Tibial nerve (tissue), 4 donors: ENCODE measurements at regions not wholly inside any gene's neighbourhood (a gene's known extent, or its start where the extent isn't known, plus 50 kb on each side); places are given as distances from the start of the nearest gene placed in this dataset.

Experiments
- DNase-seq, 2 donors: peaks; one replicate each; pipeline ENCODE4 v3.0.0-alpha.2; 2019; ENCODE audit warnings: low spot score in 2 of 2
- H3K27ac ChIP-seq, 4 donors: fragments of 200-600 bp; sonication (generic) in 3 of 4; one replicate each; pipeline ENCODE4 v1.5.1; 2017 to 2019; ENCODE audit warnings: mild to moderate bottlenecking in 1 of 4
- H3K27me3 ChIP-seq, 2 donors: fragments of 200-600 bp; sonication (generic) in 1 of 2; one replicate each; pipeline versions ENCODE4 v1.5.1 to v1.6.0; 2017 to 2019
- H3K36me3 ChIP-seq, 3 donors: fragments of 200-600 bp; sonication (generic); one replicate each; pipeline ENCODE4 v1.5.1; 2018 to 2019
- H3K4me1 ChIP-seq, 4 donors: fragments of 200-600 bp; sonication (generic) in 3 of 4; one replicate each; pipeline ENCODE4 v1.5.1; 2017 to 2019
- H3K4me3 ChIP-seq, 4 donors: fragments of 200-600 bp; sonication (generic) in 3 of 4; one replicate each; pipeline ENCODE4 v1.5.1; 2017 to 2019; ENCODE audit warnings: mild to moderate bottlenecking in 1 of 4, moderate library complexity in 1 of 4
- H3K9me3 ChIP-seq, 4 donors: fragments of 200-600 bp; sonication (generic) in 3 of 4; one replicate each; pipeline ENCODE4 v1.5.1; 2017 to 2019
- CTCF ChIP-seq, 5 experiments: fragments of 200-600 bp in 3 of 5; fragments of 450-650 bp in 2 of 5; sonication (generic) in 3 of 5; IDR thresholded peaks; one replicate each; pipeline ENCODE4 v1.5.1; 2016 to 2019; ENCODE audit warnings: antibody characterized with exemption in 5 of 5, mild to moderate bottlenecking in 3 of 5, moderate library complexity in 2 of 5
- EP300 ChIP-seq, 2 donors: sonication (generic); formaldehyde crosslinking; IDR thresholded peaks; one replicate each; pipeline ENCODE4 v1.6.1; 2017; ENCODE audit warnings: antibody characterized with exemption in 2 of 2, mild to moderate bottlenecking in 1 of 2
- POLR2A ChIP-seq, 2 donors: fragments of 450-650 bp; IDR thresholded peaks; one replicate each; pipeline ENCODE4 v1.6.1; 2017; ENCODE audit warnings: antibody characterized with exemption in 2 of 2, mild to moderate bottlenecking in 2 of 2, moderate library complexity in 2 of 2
- WGBS, 2 donors: methylation state at CpG; one replicate each; pipeline ENCODE4 v1.1.5; 2018; 5-methylcytosine and 5-hydroxymethylcytosine counted together

GRCh38 chr14:54186821-54187763 is 209.7 kb upstream of the CDKN3 start:
- H3K4me1 ChIP-seq: peaks cover 0 to 17% (median 0%) of the 10 kb centered on the region in 4 donors
- no peak for DNase-seq
- no peaks in the 10 kb centered on the region for H3K9me3 ChIP-seq
- WGBS, 2 donors: 91 to 92% methylated on average over 7 of the region's 7 CpGs
- no peaks in the 10 kb centered on the region for H3K36me3 ChIP-seq
- no peak overlapping the region for H3K27ac ChIP-seq
- H3K27me3 ChIP-seq: no peaks in the 10 kb centered on the region
- no peak for TF ChIP-seq CTCF (IDR thresholded peaks at IDR 0.05)
- no peak for TF ChIP-seq POLR2A (IDR thresholded peaks at IDR 0.05)
- TF ChIP-seq EP300 (IDR thresholded peaks at IDR 0.05): no peak
- H3K4me3 ChIP-seq: no peak overlapping the region

GRCh38 chr14:54188064-54188666 is 208.6 kb upstream of the CDKN3 start:
- H3K27ac ChIP-seq: no peak overlapping the region
- 82 to 84% methylated on average over 16 of the region's 16 CpGs for WGBS, 2 donors
- peaks cover 0 to 14% (median 0%) of the 10 kb centered on the region in 4 donors for H3K4me1 ChIP-seq
- H3K4me3 ChIP-seq: no peak overlapping the region
- no peaks in the 10 kb centered on the region for H3K36me3 ChIP-seq
- DNase-seq: no peak
- TF ChIP-seq CTCF (IDR thresholded peaks at IDR 0.05) (no peak), EP300 (IDR thresholded peaks at IDR 0.05) (no peak), POLR2A (IDR thresholded peaks at IDR 0.05) (no peak)
- no peaks in the 10 kb centered on the region for H3K27me3 ChIP-seq
- no peaks in the 10 kb centered on the region for H3K9me3 ChIP-seq

- Histone ChIP-seq H3K27ac (no peak overlapping the region), H3K4me1 (peaks cover 0 to 14% (median 0%) of the 10 kb centered on the region in 4 donors), H3K27me3 (no peaks in the 10 kb centered on the region), H3K4me3 (no peak overlapping the region), H3K36me3 (no peaks in the 10 kb centered on the region), H3K9me3 (no peaks in the 10 kb centered on the region)
- DNase-seq: no peak
- 78 to 82% methylated on average over 1 of the region's 1 CpG for WGBS, 2 donors
- TF ChIP-seq CTCF (IDR thresholded peaks at IDR 0.05): no peak
- no peak for TF ChIP-seq POLR2A (IDR thresholded peaks at IDR 0.05)
- TF ChIP-seq EP300 (IDR thresholded peaks at IDR 0.05): no peak
These were observed 207.5 kb upstream of the CDKN3 start for GRCh38 chr14:54189333-54189732.

GRCh38 chr14:54189748-54190354 is 207.0 kb upstream of the CDKN3 start:
- Histone ChIP-seq H3K36me3 (no peaks in the 10 kb centered on the region), H3K27ac (no peak overlapping the region), H3K4me1 (peaks cover 0 to 14% (median 0%) of the 10 kb centered on the region in 4 donors), H3K27me3 (no peaks in the 10 kb centered on the region), H3K4me3 (no peak overlapping the region), H3K9me3 (no peaks in the 10 kb centered on the region)
- WGBS, 2 donors: 50 to 54% methylated on average over 4 of the region's 4 CpGs
- no peak for DNase-seq
- TF ChIP-seq POLR2A (IDR thresholded peaks at IDR 0.05) (no peak), EP300 (IDR thresholded peaks at IDR 0.05) (no peak), CTCF (IDR thresholded peaks at IDR 0.05) (no peak)

- no peak for TF ChIP-seq EP300 (IDR thresholded peaks at IDR 0.05)
- TF ChIP-seq POLR2A (IDR thresholded peaks at IDR 0.05): no peak
- TF ChIP-seq CTCF (IDR thresholded peaks at IDR 0.05): no peak
These were observed 205.0 kb upstream of the CDKN3 start for GRCh38 chr14:54191846-54192245.

More at GRCh38 chr14:54191846-54192245, 205.0 kb upstream of the CDKN3 start:
- Histone ChIP-seq H3K36me3 (no peaks in the 10 kb centered on the region), H3K4me3 (no peak overlapping the region), H3K9me3 (no peaks in the 10 kb centered on the region), H3K27ac (no peak overlapping the region), H3K27me3 (no peaks in the 10 kb centered on the region), H3K4me1 (peaks cover 0 to 14% (median 0%) of the 10 kb centered on the region in 4 donors)
- DNase-seq: no peak
- 83 to 95% methylated on average over 2 of the region's 2 CpGs for WGBS, 2 donors
